Parathyroid adenoma (tissue), 2 donors: ENCODE measurements at regions not wholly inside any gene's neighbourhood (a gene's known extent, or its start where the extent isn't known, plus 50 kb on each side); places are given as distances from the start of the nearest gene placed in this dataset.

Source experiments
- H2AFZ ChIP-seq: fragments of 300-600 bp; sonication (generic); one replicate; pipeline ENCODE4 v1.7.0; 2017; ENCODE audit warnings: antibody characterized with exemption, mild to moderate bottlenecking
- H3K27ac ChIP-seq: fragments of 300-600 bp; sonication (generic); one replicate; pipeline ENCODE4 v1.7.0; 2017
- H3K27me3 ChIP-seq: fragments of 300-600 bp; sonication (generic); one replicate; pipeline ENCODE4 v1.7.0; 2017; ENCODE audit warnings: low read length; ENCODE audit not compliant: control insufficient read depth, insufficient read depth
- H3K36me3 ChIP-seq: fragments of 300-600 bp; sonication (generic); one replicate; pipeline ENCODE4 v1.7.0; 2017; ENCODE audit warnings: low read length; ENCODE audit not compliant: control insufficient read depth, insufficient read depth
- H3K4me1 ChIP-seq: fragments of 300-600 bp; sonication (generic); one replicate; pipeline ENCODE4 v1.7.0; 2017; ENCODE audit warnings: control low read depth
- H3K4me2 ChIP-seq: fragments of 300-600 bp; sonication (generic); one replicate; pipeline ENCODE4 v1.7.0; 2017; ENCODE audit warnings: low read length
- H3K4me3 ChIP-seq: fragments of 300-600 bp; sonication (generic); one replicate; pipeline ENCODE4 v1.7.0; 2017; ENCODE audit warnings: low read depth, low read length
- H3K79me2 ChIP-seq: fragments of 300-600 bp; sonication (generic); one replicate; pipeline ENCODE4 v1.7.0; 2017; ENCODE audit warnings: control low read depth
- H3K9ac ChIP-seq: fragments of 300-600 bp; sonication (generic); one replicate; pipeline ENCODE4 v1.7.0; 2017; ENCODE audit warnings: mild to moderate bottlenecking
- H3K9me3 ChIP-seq: fragments of 300-600 bp; sonication (generic); one replicate; pipeline ENCODE4 v1.7.0; 2017; ENCODE audit warnings: low read length; ENCODE audit not compliant: control insufficient read depth
- CTCF ChIP-seq: fragments of 300-600 bp; sonication (generic); IDR thresholded peaks from one replicate; pipeline ENCODE4 v1.7.0; 2017; ENCODE audit warnings: antibody characterized with exemption, mild to moderate bottlenecking
- donor health status: primary hyperparathyroidism.

- Histone ChIP-seq H3K4me1 (no peaks in the 10 kb centered on the region), H3K27me3 (no peaks in the 10 kb centered on the region), H3K4me3 (no peak overlapping the region), H3K4me2 (no peak overlapping the region), H3K9ac (no peak overlapping the region), H3K79me2 (no peaks in the 10 kb centered on the region), H3K27ac (no peak overlapping the region), H3K9me3 (no peaks in the 10 kb centered on the region), H2AFZ (no peak overlapping the region), H3K36me3 (no peaks in the 10 kb centered on the region)
- TF ChIP-seq CTCF, result no peak
Measured at GRCh38 chr11:45535033-45535432, 130.4 kb downstream of the CHST1 start.

- TF ChIP-seq CTCF, result no peak
- H3K9me3 ChIP-seq, result no peaks in the 10 kb centered on the region
- no peak overlapping the region for H3K4me3 ChIP-seq
- H3K9ac ChIP-seq, result no peak overlapping the region
- H3K4me2 ChIP-seq, result no peak overlapping the region
- no peaks in the 10 kb centered on the region for H3K36me3 ChIP-seq
- H3K4me1 ChIP-seq, result no peaks in the 10 kb centered on the region
- H3K27ac ChIP-seq, result no peak overlapping the region
- H2AFZ ChIP-seq, result no peak overlapping the region
- H3K79me2 ChIP-seq, result no peaks in the 10 kb centered on the region
- no peaks in the 10 kb centered on the region for H3K27me3 ChIP-seq
Measured at GRCh38 chr11:45534132-45534531, 131.3 kb downstream of the CHST1 start.

- Histone ChIP-seq H3K4me1 (no peaks in the 10 kb centered on the region), H3K9me3 (no peaks in the 10 kb centered on the region), H3K4me3 (no peak overlapping the region), H3K79me2 (no peaks in the 10 kb centered on the region), H3K9ac (no peak overlapping the region), H3K27me3 (no peaks in the 10 kb centered on the region), H3K4me2 (no peak overlapping the region), H3K27ac (no peak overlapping the region), H3K36me3 (no peaks in the 10 kb centered on the region), H2AFZ (no peak overlapping the region)
- no peak for TF ChIP-seq CTCF
Measured at GRCh38 chr11:45532546-45532945, 132.9 kb downstream of the CHST1 start.

GRCh38 chr11:45530776-45531175, 134.6 kb downstream of the CHST1 start:
- TF ChIP-seq CTCF, result no peak
- no peak overlapping the region for H3K4me3 ChIP-seq
- H3K9me3 ChIP-seq, result no peaks in the 10 kb centered on the region
- no peaks in the 10 kb centered on the region for H3K36me3 ChIP-seq
- H3K27me3 ChIP-seq, result no peaks in the 10 kb centered on the region
- H3K9ac ChIP-seq, result no peak overlapping the region
- H3K4me2 ChIP-seq, result no peak overlapping the region
- H3K79me2 ChIP-seq, result no peaks in the 10 kb centered on the region
- no peak overlapping the region for H2AFZ ChIP-seq
- H3K4me1 ChIP-seq, result no peaks in the 10 kb centered on the region
- no peak overlapping the region for H3K27ac ChIP-seq

- H3K27ac ChIP-seq, result no peak overlapping the region
- H3K79me2 ChIP-seq, result no peaks in the 10 kb centered on the region
- H2AFZ ChIP-seq, result no peak overlapping the region
- TF ChIP-seq CTCF, result no peak
- H3K9me3 ChIP-seq, result no peaks in the 10 kb centered on the region
- H3K36me3 ChIP-seq, result no peaks in the 10 kb centered on the region
- H3K4me1 ChIP-seq, result no peaks in the 10 kb centered on the region
- no peak overlapping the region for H3K4me3 ChIP-seq
- H3K27me3 ChIP-seq, result no peaks in the 10 kb centered on the region
- H3K4me2 ChIP-seq, result no peak overlapping the region
- no peak overlapping the region for H3K9ac ChIP-seq
Measured at GRCh38 chr11:45530111-45530510, 135.3 kb downstream of the CHST1 start.
